ENCODE measurements at regions not wholly inside any gene's neighbourhood (a gene's known extent, or its start where the extent isn't known, plus 50 kb on each side); places are given as distances from the start of the nearest gene placed in this dataset.

DNA sequence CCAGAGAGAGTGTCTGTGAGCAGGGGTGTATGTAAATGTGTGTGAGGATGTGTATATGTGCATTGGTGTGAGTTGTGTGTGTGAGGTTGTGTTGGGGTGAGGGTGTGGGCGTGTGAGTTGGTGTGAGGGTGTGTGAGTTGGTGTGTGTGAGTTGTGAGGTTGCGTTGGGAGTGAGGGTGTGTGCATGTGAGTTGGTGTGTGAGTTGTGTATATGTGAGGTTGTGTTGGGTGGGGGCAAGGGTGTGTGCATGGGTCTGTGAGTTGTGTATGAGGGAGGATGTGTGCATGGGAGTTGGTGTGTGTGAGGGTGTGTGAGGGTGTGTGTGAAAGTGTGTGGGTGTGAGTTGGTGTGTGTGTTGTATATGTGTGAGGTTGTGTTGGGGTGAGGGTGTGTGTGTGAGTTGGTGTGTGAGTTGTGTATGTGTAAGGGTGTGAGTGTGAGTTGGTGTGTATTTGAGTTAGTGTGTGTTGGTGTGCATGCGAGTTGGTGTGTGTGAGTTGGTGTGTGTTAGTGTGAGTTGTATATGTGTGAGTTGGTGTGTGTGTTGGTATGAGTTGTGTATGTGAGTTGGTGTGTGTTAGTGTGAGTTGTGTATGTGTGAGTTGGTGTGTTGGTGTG lies 161.6 kb upstream of the IER5L start:
- H3K27ac ChIP-seq (replicated peaks), result no peak overlapping the region; the same call in 1 of the 2 replicates

GRCh38 chr9:129338724-129339430 lies 160.8 kb upstream of the IER5L start:
- Histone ChIP-seq H3K4me3 (replicated peaks; ENCODE audit: insufficient read depth, low read length) (no peak overlapping the region), H3K27ac (replicated peaks) (no peak overlapping the region; the same call in 1 of the 2 replicates), H3K27me3 (ENCODE audit: insufficient read depth, poor library complexity, severe bottlenecking) (no peaks in the 10 kb centered on the region)
- TF ChIP-seq, protein P1, sequence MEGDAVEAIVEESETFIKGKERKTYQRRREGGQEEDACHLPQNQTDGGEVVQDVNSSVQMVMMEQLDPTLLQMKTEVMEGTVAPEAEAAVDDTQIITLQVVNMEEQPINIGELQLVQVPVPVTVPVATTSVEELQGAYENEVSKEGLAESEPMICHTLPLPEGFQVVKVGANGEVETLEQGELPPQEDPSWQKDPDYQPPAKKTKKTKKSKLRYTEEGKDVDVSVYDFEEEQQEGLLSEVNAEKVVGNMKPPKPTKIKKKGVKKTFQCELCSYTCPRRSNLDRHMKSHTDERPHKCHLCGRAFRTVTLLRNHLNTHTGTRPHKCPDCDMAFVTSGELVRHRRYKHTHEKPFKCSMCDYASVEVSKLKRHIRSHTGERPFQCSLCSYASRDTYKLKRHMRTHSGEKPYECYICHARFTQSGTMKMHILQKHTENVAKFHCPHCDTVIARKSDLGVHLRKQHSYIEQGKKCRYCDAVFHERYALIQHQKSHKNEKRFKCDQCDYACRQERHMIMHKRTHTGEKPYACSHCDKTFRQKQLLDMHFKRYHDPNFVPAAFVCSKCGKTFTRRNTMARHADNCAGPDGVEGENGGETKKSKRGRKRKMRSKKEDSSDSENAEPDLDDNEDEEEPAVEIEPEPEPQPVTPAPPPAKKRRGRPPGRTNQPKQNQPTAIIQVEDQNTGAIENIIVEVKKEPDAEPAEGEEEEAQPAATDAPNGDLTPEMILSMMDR (IDR thresholded peaks at IDR 0.05; ENCODE audit: insufficient read depth, low read length), result no peak
- TF ChIP-seq REST (IDR thresholded peaks at IDR 0.05; ENCODE audit: insufficient replicate concordance, low read depth) (no peak), POLR2AphosphoS5 (IDR thresholded peaks at IDR 0.05; ENCODE audit: low read depth) (no peak), SPI1 (IDR thresholded peaks at IDR 0.05; ENCODE audit: borderline replicate concordance, low read depth) (no peak), GABPA (IDR thresholded peaks at IDR 0.05; ENCODE audit: low read depth) (no peak)
- DNase-seq (ENCODE audit: low read depth in 1 of 2, low spot score in 1 of 2), result no peak

More for the DNA sequence above, 161.6 kb upstream of the IER5L start:
- H3K4me3 ChIP-seq (replicated peaks; ENCODE audit: insufficient read depth, low read length), result no peak overlapping the region
- DNase-seq (ENCODE audit: low read depth in 1 of 2, low spot score in 1 of 2), result no peak
- no peak for TF ChIP-seq POLR2AphosphoS5 (IDR thresholded peaks at IDR 0.05; ENCODE audit: low read depth)
- TF ChIP-seq SPI1 (IDR thresholded peaks at IDR 0.05; ENCODE audit: borderline replicate concordance, low read depth), result no peak
- no peak for TF ChIP-seq GABPA (IDR thresholded peaks at IDR 0.05; ENCODE audit: low read depth)
- no peak for TF ChIP-seq REST (IDR thresholded peaks at IDR 0.05; ENCODE audit: insufficient replicate concordance, low read depth)
- TF ChIP-seq, protein P1 (IDR thresholded peaks at IDR 0.05; ENCODE audit: insufficient read depth, low read length), result no peak
- no peaks in the 10 kb centered on the region for H3K27me3 ChIP-seq (ENCODE audit: insufficient read depth, poor library complexity, severe bottlenecking)

DNA sequence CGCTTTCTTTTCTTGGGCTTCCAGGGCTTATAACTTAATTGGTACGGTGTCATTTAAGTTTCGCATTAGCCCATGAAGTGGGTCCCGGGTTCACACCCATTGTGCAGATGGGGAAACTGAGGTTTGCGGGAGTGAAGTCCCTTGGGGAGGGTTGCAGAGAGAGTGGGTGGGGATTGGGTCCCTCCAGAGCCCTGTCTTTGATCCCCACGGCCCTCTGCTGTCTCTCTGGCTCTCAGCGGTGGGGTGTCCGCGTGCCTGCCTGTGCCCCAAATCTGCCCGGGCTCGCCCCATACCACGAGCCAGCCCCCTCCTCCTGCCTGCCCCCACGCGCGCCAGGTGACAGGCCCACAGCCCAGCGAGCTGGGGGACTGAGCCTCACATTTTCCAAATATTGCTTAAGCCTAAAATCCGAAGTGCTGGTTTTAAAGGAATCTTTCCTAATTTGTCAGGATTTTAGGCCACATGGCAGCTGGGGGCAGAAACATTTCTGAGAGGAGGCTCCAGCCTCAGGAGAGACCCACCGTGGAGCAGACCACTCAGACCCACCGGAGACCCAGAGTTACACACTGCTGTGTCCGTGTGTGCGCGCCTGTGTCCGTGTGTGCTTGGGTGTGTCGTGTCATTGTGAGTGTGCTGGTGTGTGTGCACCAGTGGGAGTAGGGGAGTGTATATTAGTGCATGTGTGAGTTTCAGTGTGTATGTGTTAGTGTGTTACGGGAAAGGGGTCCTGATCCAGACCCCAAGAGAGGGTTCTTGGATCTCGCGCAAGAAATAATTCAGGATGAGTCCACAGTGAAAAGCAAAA lies 159.5 kb upstream of the IER5L start:
- Histone ChIP-seq H3K27ac (replicated peaks) (no peak overlapping the region), H3K4me3 (replicated peaks; ENCODE audit: insufficient read depth, low read length) (no peak overlapping the region), H3K27me3 (ENCODE audit: insufficient read depth, poor library complexity, severe bottlenecking) (no peaks in the 10 kb centered on the region)
- DNase-seq (ENCODE audit: low read depth in 1 of 2, low spot score in 1 of 2), result no peak
- TF ChIP-seq POLR2AphosphoS5 (IDR thresholded peaks at IDR 0.05; ENCODE audit: low read depth), result no peak

All from HL-60 (cell line).